ENCODE measurements at regions not wholly inside any gene's neighbourhood (a gene's known extent, or its start where the extent isn't known, plus 50 kb on each side); places are given as distances from the start of the nearest gene placed in this dataset.

GRCh38 chr3:162285259-162285658 lies 788.7 kb downstream of the OTOL1 start:
- TF ChIP-seq MAX (IDR thresholded peaks at IDR 0.05) (no peak), TAF1 (IDR thresholded peaks at IDR 0.05; ENCODE audit: low read depth) (no peak), ZBTB7A (IDR thresholded peaks at IDR 0.05; ENCODE audit: low read depth) (no peak), EP300 (IDR thresholded peaks at IDR 0.05; ENCODE audit: borderline replicate concordance) (no peak), TEAD4 (IDR thresholded peaks at IDR 0.05) (no peak), NFIC (IDR thresholded peaks at IDR 0.05) (no peak), EGR1 (IDR thresholded peaks at IDR 0.05) (no peak), RAD21 (IDR thresholded peaks at IDR 0.05; ENCODE audit: low read depth) (no peak), USF1 (IDR thresholded peaks at IDR 0.05) (no peak), REST (IDR thresholded peaks at IDR 0.05; ENCODE audit: low read depth) (no peak)
